ENCODE measurements at regions not wholly inside any gene's neighbourhood (a gene's known extent, or its start where the extent isn't known, plus 50 kb on each side); places are given as distances from the start of the nearest gene placed in this dataset.

DNA sequence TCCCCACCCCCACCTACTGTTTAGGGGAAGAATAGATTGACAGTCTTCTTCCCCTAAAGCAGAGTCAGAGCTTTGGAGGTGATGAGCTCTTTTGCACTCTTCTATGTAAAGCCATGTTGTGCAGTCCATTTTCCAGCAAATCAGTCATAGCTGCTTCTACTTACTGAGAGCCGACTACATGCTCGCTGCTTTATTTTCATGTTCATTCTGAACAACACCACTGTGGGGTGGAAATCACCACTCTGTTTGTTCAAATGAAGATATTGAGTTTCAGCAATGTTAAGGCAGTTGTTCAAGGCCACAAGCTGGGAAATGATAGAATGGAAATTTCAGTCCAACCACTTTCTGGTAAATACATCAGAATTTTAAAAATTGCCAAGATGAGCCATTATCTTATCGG lies 88.3 kb downstream of the INSIG2 start:
- Mint-ChIP-seq H3K27me3 (peaks cover 11 to 20% of the 10 kb centered on the region in 2 donors), H3K9me3 (no peaks in the 10 kb centered on the region), H3K4me1 (ENCODE audit: low read depth in 2 of 2) (peaks cover 0 to 2% of the 10 kb centered on the region in 2 donors), H3K4me3 (no peak overlapping the region), H3K36me3 (ENCODE audit: insufficient read depth) (peaks cover 3% of the 10 kb centered on the region), H3K27ac (no peak overlapping the region)
- ATAC-seq (replicated peaks), result no peak
- DNase-seq, result no peak

- DNase-seq (no peak), ATAC-seq (replicated peaks) (no peak)
- no peaks in the 10 kb centered on the region for H3K9me3 Mint-ChIP-seq
- H3K4me3 Mint-ChIP-seq, result no peak overlapping the region
- peaks cover 11 to 16% of the 10 kb centered on the region in 2 donors for H3K27me3 Mint-ChIP-seq
- H3K4me1 Mint-ChIP-seq (ENCODE audit: low read depth in 2 of 2), result peaks cover 0 to 9% of the 10 kb centered on the region in 2 donors
- no peaks in the 10 kb centered on the region for H3K36me3 Mint-ChIP-seq (ENCODE audit: insufficient read depth)
- H3K27ac Mint-ChIP-seq, result no peak overlapping the region
These were observed 83.3 kb downstream of the INSIG2 start for GRCh38 chr2:118171546-118171945.

DNA sequence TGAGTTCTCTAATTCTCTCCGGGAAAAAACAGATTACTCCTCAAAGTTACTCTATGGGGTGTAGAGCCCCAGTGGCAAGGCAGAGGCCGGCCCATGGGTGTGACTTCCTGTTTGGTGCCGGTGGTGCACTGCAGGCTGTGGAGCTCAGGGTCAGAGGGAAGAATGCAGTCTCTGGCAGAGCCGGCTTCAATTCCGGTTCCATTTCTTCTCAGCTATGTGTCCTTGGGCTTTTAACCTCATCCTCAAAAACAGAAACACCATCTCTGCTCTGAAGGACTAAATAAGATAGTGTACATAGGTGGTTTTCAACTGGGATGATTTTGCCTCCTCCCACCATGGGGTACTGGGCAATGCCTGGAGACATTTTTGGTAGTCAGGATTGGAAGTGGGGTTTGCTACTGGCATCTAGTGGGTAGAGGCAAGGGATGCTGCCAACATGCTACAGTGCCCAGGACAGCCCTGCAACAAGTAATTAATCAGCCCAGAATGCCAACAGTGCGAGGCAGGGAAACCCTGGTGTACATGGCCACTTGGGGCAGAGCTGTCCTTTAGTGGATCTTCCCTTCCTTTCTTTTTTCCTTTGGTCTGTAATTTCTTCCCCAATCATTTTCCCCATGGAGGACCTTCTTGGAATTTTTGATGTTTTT lies 81.2 kb downstream of the INSIG2 start:
- no peaks in the 10 kb centered on the region for H3K9me3 Mint-ChIP-seq
- peaks cover 0 to 7% of the 10 kb centered on the region in 2 donors for H3K4me1 Mint-ChIP-seq (ENCODE audit: low read depth in 2 of 2)
- H3K27me3 Mint-ChIP-seq, result peaks cover under 1 to 5% of the 10 kb centered on the region in 2 donors
- DNase-seq (peak in 1 of 3 experiments; percentile 12), ATAC-seq (replicated peaks) (peak; percentile 80)
- H3K36me3 Mint-ChIP-seq (ENCODE audit: insufficient read depth), result no peaks in the 10 kb centered on the region
- peak overlapping the region in 1 of 2 donors; percentile 59 for H3K27ac Mint-ChIP-seq
- H3K4me3 Mint-ChIP-seq, result peak overlapping the region in 1 of 2 donors; percentile 32

DNA sequence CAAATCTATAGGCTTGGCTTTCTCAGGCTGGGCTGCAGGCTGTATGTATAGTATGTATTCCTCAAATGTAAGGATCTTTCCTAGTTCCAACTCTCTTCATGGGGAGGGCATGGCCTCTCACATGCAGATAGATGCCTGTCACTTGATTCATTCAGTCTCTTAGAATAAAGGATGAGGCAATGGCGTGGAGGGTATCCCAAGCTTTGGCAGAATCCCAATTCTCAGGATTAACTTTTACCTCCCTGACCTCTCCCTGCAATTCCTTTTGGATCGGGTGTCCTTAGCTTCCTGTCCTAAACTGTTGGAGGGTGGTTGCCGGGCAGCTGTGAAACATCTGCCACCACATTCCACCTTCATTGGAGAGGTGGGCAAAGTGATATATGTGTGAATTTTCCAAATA lies 80.3 kb downstream of the INSIG2 start:
- H3K9me3 Mint-ChIP-seq, result no peaks in the 10 kb centered on the region
- H3K36me3 Mint-ChIP-seq (ENCODE audit: insufficient read depth), result no peaks in the 10 kb centered on the region
- no peak for DNase-seq
- no peak for ATAC-seq (replicated peaks)
- peaks cover 7 to 9% of the 10 kb centered on the region in 2 donors for H3K27me3 Mint-ChIP-seq
- H3K4me3 Mint-ChIP-seq, result no peak overlapping the region
- peaks cover 0 to 7% of the 10 kb centered on the region in 2 donors for H3K4me1 Mint-ChIP-seq (ENCODE audit: low read depth in 2 of 2)
- H3K27ac Mint-ChIP-seq, result no peak overlapping the region

- no peak overlapping the region for H3K4me3 Mint-ChIP-seq
- DNase-seq (no peak), ATAC-seq (replicated peaks) (no peak)
- H3K4me1 Mint-ChIP-seq (ENCODE audit: low read depth in 2 of 2), result peaks cover 0 to 7% of the 10 kb centered on the region in 2 donors
- no peaks in the 10 kb centered on the region for H3K9me3 Mint-ChIP-seq
- H3K36me3 Mint-ChIP-seq (ENCODE audit: insufficient read depth), result no peaks in the 10 kb centered on the region
- peaks cover 9 to 13% of the 10 kb centered on the region in 2 donors for H3K27me3 Mint-ChIP-seq
- H3K27ac Mint-ChIP-seq, result no peak overlapping the region
These were observed 78.8 kb downstream of the INSIG2 start for GRCh38 chr2:118167026-118167425.

- Mint-ChIP-seq H3K36me3 (ENCODE audit: insufficient read depth) (no peaks in the 10 kb centered on the region), H3K9me3 (no peaks in the 10 kb centered on the region), H3K4me1 (ENCODE audit: low read depth in 2 of 2) (peaks cover 0 to 7% of the 10 kb centered on the region in 2 donors), H3K27me3 (peaks cover 9 to 20% of the 10 kb centered on the region in 2 donors), H3K4me3 (no peak overlapping the region), H3K27ac (no peak overlapping the region)
- ATAC-seq (replicated peaks) (no peak), DNase-seq (no peak)
These were observed 78.0 kb downstream of the INSIG2 start for GRCh38 chr2:118166242-118166641.

DNA sequence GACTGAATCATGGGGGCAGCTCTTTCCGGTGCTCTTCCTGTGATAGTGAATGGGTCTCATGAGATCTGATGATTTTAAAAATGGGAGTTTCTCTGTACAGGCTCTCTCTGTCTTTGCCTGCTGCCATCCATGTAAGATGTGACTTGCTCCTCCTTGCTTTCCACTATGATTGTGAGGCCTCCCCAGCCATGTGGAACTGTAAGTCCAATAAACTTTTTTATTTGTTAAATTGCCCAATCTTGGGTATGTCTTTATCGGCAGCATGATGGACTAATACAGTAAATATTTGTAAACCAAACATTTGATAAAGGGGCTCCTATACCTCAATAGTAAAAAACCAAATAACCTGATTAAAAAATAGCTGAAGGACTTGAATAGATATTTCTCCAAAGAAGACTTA lies 77.3 kb downstream of the INSIG2 start:
- DNase-seq (no peak), ATAC-seq (replicated peaks) (no peak)
- no peaks in the 10 kb centered on the region for H3K9me3 Mint-ChIP-seq
- H3K4me1 Mint-ChIP-seq (ENCODE audit: low read depth in 2 of 2), result peaks cover 0 to 7% of the 10 kb centered on the region in 2 donors
- H3K36me3 Mint-ChIP-seq (ENCODE audit: insufficient read depth), result no peaks in the 10 kb centered on the region
- H3K27ac Mint-ChIP-seq, result no peak overlapping the region
- H3K4me3 Mint-ChIP-seq, result no peak overlapping the region
- H3K27me3 Mint-ChIP-seq, result peaks cover 9 to 27% of the 10 kb centered on the region in 2 donors

Data from effector memory CD8-positive, alpha-beta T cell (primary cell).